H9 (cell line): ENCODE measurements at regions not wholly inside any gene's neighbourhood (a gene's known extent, or its start where the extent isn't known, plus 50 kb on each side); places are given as distances from the start of the nearest gene placed in this dataset.

Source experiments
- DNase-seq: peaks from one replicate; pipeline ENCODE4 v3.0.0-alpha.2; 2017
- H2AFZ ChIP-seq: one replicate; pipeline ENCODE4 v1.6.1; 2013; ENCODE audit warnings: mild to moderate bottlenecking, low read length, control low read depth, moderate library complexity
- H2AK5ac ChIP-seq: 2 replicates; pipeline ENCODE4 v1.6.1; 2013; ENCODE audit warnings: low read length, control low read depth, mixed read lengths; ENCODE audit not compliant: insufficient read length
- H2BK120ac ChIP-seq: one replicate; pipeline ENCODE4 v1.6.1; 2013; ENCODE audit warnings: low read depth, mild to moderate bottlenecking, low read length, control low read depth, inconsistent platforms; ENCODE audit not compliant: poor library complexity, severe bottlenecking
- H2BK12ac ChIP-seq: 2 replicates; pipeline ENCODE4 v1.6.1; 2013; ENCODE audit warnings: low read length, control low read depth, mixed read lengths, low read depth; ENCODE audit not compliant: insufficient read length
- H2BK15ac ChIP-seq: 2 replicates; pipeline ENCODE4 v1.6.1; 2013; ENCODE audit warnings: low read depth, low read length, control low read depth
- H2BK20ac ChIP-seq: one replicate; pipeline ENCODE4 v1.6.1; 2013; ENCODE audit warnings: low read depth, mild to moderate bottlenecking, low read length, control low read depth, inconsistent platforms; ENCODE audit not compliant: poor library complexity, severe bottlenecking
- H2BK5ac ChIP-seq: 2 replicates; pipeline ENCODE4 v1.6.1; 2013; ENCODE audit warnings: low read length, control low read depth, mixed read lengths; ENCODE audit not compliant: insufficient read length
- H3K14ac ChIP-seq: 2 replicates; pipeline ENCODE4 v1.6.1; 2013; ENCODE audit warnings: low read length, control low read depth; ENCODE audit not compliant: insufficient read depth
- H3K18ac ChIP-seq: 2 replicates; pipeline ENCODE4 v1.6.1; 2013; ENCODE audit warnings: low read depth, mild to moderate bottlenecking, mixed read lengths, low read length, control low read depth; ENCODE audit not compliant: insufficient read length
- H3K23ac ChIP-seq: 2 replicates; pipeline ENCODE4 v1.6.1; 2013; ENCODE audit warnings: low read length, control low read depth, mixed read lengths, low read depth; ENCODE audit not compliant: insufficient read length
- H3K23me2 ChIP-seq: 2 replicates; pipeline ENCODE4 v1.6.1; 2013; ENCODE audit warnings: low read depth, mild to moderate bottlenecking, mixed read lengths, low read length, control low read depth; ENCODE audit not compliant: insufficient read length, poor library complexity, severe bottlenecking
- H3K27ac ChIP-seq: 2 replicates; pipeline ENCODE4 v1.5.1; 2013; ENCODE audit warnings: low read length, control low read depth, mixed read lengths, low read depth; ENCODE audit not compliant: insufficient read length
- H3K27me3 ChIP-seq: 2 replicates; pipeline ENCODE4 v1.6.1; 2013; ENCODE audit warnings: low read length, control low read depth, inconsistent platforms; ENCODE audit not compliant: insufficient read depth
- H3K4ac ChIP-seq: 2 replicates; pipeline ENCODE4 v1.6.1; 2013; ENCODE audit warnings: low read depth, mild to moderate bottlenecking, control low read depth, inconsistent platforms, low read length, moderate library complexity
- H3K4me1 ChIP-seq: 2 replicates; pipeline ENCODE4 v1.6.1; 2013; ENCODE audit warnings: low read length, control low read depth, inconsistent platforms; ENCODE audit not compliant: insufficient read depth
- H3K4me2 ChIP-seq: 2 replicates; pipeline ENCODE4 v1.6.1; 2013; ENCODE audit warnings: low read length, control low read depth, mixed read lengths; ENCODE audit not compliant: insufficient read length, insufficient read depth
- H3K56ac ChIP-seq: 2 replicates; pipeline ENCODE4 v1.6.1; 2013; ENCODE audit warnings: low read depth, mild to moderate bottlenecking, mixed read lengths, low read length, control low read depth; ENCODE audit not compliant: insufficient read length
- H3K79me1 ChIP-seq: 2 replicates; pipeline ENCODE4 v1.6.1; 2013; ENCODE audit warnings: low read depth, mild to moderate bottlenecking, moderate library complexity, low read length, control low read depth, inconsistent platforms; ENCODE audit not compliant: insufficient read depth, poor library complexity, severe bottlenecking
- H3K79me2 ChIP-seq: 2 replicates; pipeline ENCODE4 v1.6.1; 2013; ENCODE audit warnings: low read length, control low read depth, inconsistent platforms; ENCODE audit not compliant: insufficient read depth
- H3K9ac ChIP-seq: 2 replicates; pipeline ENCODE4 v1.6.1; 2013; ENCODE audit warnings: low read length, control low read depth, mixed read lengths; ENCODE audit not compliant: insufficient read length; ENCODE audit errors: extremely low read depth
- H3K9me3 ChIP-seq: one replicate; pipeline ENCODE4 v1.6.1; 2013; ENCODE audit warnings: low read depth, low read length, inconsistent platforms; ENCODE audit not compliant: control insufficient read depth
- H3T11ph ChIP-seq: one replicate; pipeline ENCODE4 v1.6.1; 2013; ENCODE audit warnings: mild to moderate bottlenecking, low read length, control low read depth, inconsistent platforms
- H4K20me1 ChIP-seq: one replicate; pipeline ENCODE4 v1.6.1; 2013; ENCODE audit not compliant: control insufficient read depth, insufficient read length, insufficient read depth
- H4K5ac ChIP-seq: 2 replicates; pipeline ENCODE4 v1.6.1; 2013; ENCODE audit warnings: low read depth, mild to moderate bottlenecking, mixed read lengths, low read length, control low read depth; ENCODE audit not compliant: insufficient read length
- H4K8ac ChIP-seq: replicated peaks from 2 replicates; pipeline ENCODE4 v1.6.1; 2013; ENCODE audit warnings: low read length, control low read depth, mixed read lengths, low read depth; ENCODE audit not compliant: insufficient read length
- H4K91ac ChIP-seq: 2 replicates; pipeline ENCODE4 v1.6.1; 2013; ENCODE audit warnings: low read depth, mild to moderate bottlenecking, moderate library complexity, mixed read lengths, low read length, control low read depth; ENCODE audit not compliant: insufficient read length
- H3K27ac Mint-ChIP-seq, 3 experiments: 2 replicates in 2 of 3; 3 replicates in 1 of 3; pipeline ENCODE4 v1.8.0; 2020 to 2021; ENCODE audit warnings: mixed read lengths in 3 of 3, mild to moderate bottlenecking in 1 of 3, moderate library complexity in 1 of 3
- H3K27me3 Mint-ChIP-seq: 2 replicates; pipeline ENCODE4 v1.8.0; 2021; ENCODE audit warnings: low read depth, mild to moderate bottlenecking, moderate library complexity, mixed read lengths
- H3K36me3 Mint-ChIP-seq, 3 experiments: 2 replicates in 2 of 3; 3 replicates in 1 of 3; pipeline ENCODE4 v1.8.0; 2020 to 2021; ENCODE audit warnings: low read depth in 3 of 3, mixed read lengths in 3 of 3; ENCODE audit not compliant: insufficient read depth in 1 of 3
- H3K4me1 Mint-ChIP-seq, 2 experiments: 2 replicates each; pipeline ENCODE4 v1.8.0; 2020; ENCODE audit warnings: mixed read lengths in 2 of 2
- H3K4me3 Mint-ChIP-seq, 2 experiments: 2 replicates in 1 of 2; 3 replicates in 1 of 2; pipeline ENCODE4 v1.8.0; 2020 to 2021; ENCODE audit warnings: mild to moderate bottlenecking in 2 of 2, mixed read lengths in 2 of 2, moderate library complexity in 1 of 2
- H3K9me3 Mint-ChIP-seq, 2 experiments: 2 replicates in 1 of 2; 3 replicates in 1 of 2; pipeline ENCODE4 v1.8.0; 2020; ENCODE audit warnings: mild to moderate bottlenecking in 2 of 2, mixed read lengths in 2 of 2, moderate library complexity in 1 of 2
- CTCF ChIP-seq: fragments of 200-600 bp; sonication (generic); conservative IDR thresholded peaks from 3 replicates; pipeline ENCODE4 v1.8.0; 2021; ENCODE audit warnings: antibody characterized with exemption, mild to moderate bottlenecking
- WGBS: extraction: QIAGEN DNeasy Blood & Tissue Kit; methylation state at CpG from one replicate; pipeline ENCODE4 v1.1.7; 2013; ENCODE audit warnings: missing lambda C conversion rate, low lambda C conversion rate, mixed read lengths; ENCODE audit not compliant: insufficient read length; ENCODE audit errors: extremely low coverage; 5-methylcytosine and 5-hydroxymethylcytosine counted together

- H3K79me2 ChIP-seq = no peaks in the 10 kb centered on the region
- no peaks in the 10 kb centered on the region; a peak in 2 of 5 replicates for H3K9me3 Mint-ChIP-seq
- no peak overlapping the region for H3T11ph ChIP-seq
- no peak overlapping the region for H4K8ac ChIP-seq
- H3K4me1 ChIP-seq = peaks cover 3% of the 10 kb centered on the region; the same call in 1 of the 2 replicates
- no peak overlapping the region for H2AFZ ChIP-seq
- no peak overlapping the region for H3K4ac ChIP-seq
- no peaks in the 10 kb centered on the region for H3K36me3 Mint-ChIP-seq
- H3K27ac Mint-ChIP-seq = no peak overlapping the region
- no peaks in the 10 kb centered on the region for H3K9me3 ChIP-seq
- no peaks in the 10 kb centered on the region for H3K79me1 ChIP-seq
- TF ChIP-seq CTCF = no peak
- H3K23me2 ChIP-seq = no peaks in the 10 kb centered on the region
- H3K27me3 ChIP-seq = no peaks in the 10 kb centered on the region
- no peak overlapping the region for H4K5ac ChIP-seq
- no peak overlapping the region for H3K23ac ChIP-seq
- H3K4me2 ChIP-seq = no peak overlapping the region
- WGBS = no CpG with 5 or more reads among the region's 10 CpGs
- H4K20me1 ChIP-seq = no peaks in the 10 kb centered on the region
- H3K14ac ChIP-seq = no peak overlapping the region
- H3K56ac ChIP-seq = no peak overlapping the region
- no peak overlapping the region for H3K18ac ChIP-seq
- H3K9ac ChIP-seq = no peak overlapping the region
- no peak for DNase-seq
- H2BK20ac ChIP-seq = no peak overlapping the region
- H4K91ac ChIP-seq = no peak overlapping the region
- H2AK5ac ChIP-seq = no peak overlapping the region
- H3K4me3 Mint-ChIP-seq = no peak overlapping the region
- H2BK120ac ChIP-seq = no peak overlapping the region
- H3K4me1 Mint-ChIP-seq = peaks cover 30 to 32% of the 10 kb centered on the region in 2 experiments
- H2BK15ac ChIP-seq = no peak overlapping the region
- H2BK5ac ChIP-seq = no peak overlapping the region
- H3K27me3 Mint-ChIP-seq = peaks cover 9% of the 10 kb centered on the region
- no peak overlapping the region for H3K27ac ChIP-seq
- H2BK12ac ChIP-seq = no peak overlapping the region
Observed at GRCh38 chr17:33802349-33803198, 452.5 kb upstream of the CCL2 start.
